GM19455 (cell line): ENCODE measurements at regions not wholly inside any gene's neighbourhood (a gene's known extent, or its start where the extent isn't known, plus 50 kb on each side); places are given as distances from the start of the nearest gene placed in this dataset.

Experiments used
- ATAC-seq: cut with Tn5 transposase; IDR thresholded peaks from one replicate; pipeline ENCODE4 v1.9.1; 2021; ENCODE audit not compliant: unreplicated experiment

DNA sequence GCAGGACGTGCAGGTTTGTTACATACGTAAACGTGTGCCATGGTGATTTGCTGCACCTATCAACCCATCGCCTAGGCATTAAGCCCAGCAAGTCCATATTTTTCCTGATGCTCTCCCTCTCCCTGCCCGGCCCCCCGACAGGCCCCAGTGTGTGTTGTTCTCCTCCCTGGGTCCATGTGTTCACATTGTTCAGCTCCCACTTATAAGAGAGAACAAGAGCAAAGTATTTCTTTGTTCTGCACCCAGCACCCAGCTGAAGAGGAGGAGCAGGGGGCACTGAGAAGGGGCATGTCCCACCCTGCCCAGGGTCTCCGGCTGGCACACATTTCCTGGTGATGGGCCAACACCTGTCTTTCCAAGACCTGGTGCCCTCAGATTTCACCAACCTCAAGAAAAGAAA, 251.1 kb upstream of the ARID1B start:
- no peak for ATAC-seq

DNA sequence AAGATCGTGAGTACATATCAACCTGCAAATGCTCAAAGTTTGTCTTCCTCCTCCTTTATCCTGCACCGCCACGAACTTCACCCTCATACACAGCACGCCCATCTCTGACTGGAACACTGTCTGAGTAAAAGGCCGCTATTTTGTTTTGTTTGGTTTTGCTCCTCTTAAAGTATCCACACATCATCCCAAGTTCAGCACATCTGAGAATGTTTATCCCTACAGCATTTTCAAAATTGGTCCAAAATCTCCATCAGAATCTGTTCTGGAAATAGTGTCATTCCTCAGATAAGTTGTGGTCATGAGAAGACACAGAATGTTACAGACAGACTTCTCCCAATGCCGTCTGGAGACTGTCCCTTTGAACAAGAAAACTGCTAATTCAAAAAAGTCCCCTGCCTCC, 251.6 kb upstream of the ARID1B start:
- ATAC-seq, result no peak

DNA sequence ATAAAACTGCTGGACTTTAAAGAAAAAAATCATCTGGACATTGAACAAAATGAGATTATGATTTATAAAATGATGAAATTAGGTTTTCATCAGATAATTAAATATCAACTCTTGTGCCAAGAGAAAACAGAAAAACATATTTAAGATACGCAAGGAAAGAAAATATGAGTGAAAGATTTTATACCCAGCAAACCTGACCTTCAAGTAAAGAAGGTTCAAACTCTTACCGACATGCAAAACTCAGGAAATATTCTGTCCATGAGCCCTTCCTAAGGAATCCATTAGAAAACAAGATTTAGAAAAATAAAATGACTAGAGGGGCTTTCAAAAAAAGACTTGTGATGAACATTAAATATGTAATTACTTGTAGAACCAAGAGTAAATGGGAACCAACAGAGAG, 257.2 kb upstream of the ARID1B start:
- ATAC-seq, result no peak

DNA sequence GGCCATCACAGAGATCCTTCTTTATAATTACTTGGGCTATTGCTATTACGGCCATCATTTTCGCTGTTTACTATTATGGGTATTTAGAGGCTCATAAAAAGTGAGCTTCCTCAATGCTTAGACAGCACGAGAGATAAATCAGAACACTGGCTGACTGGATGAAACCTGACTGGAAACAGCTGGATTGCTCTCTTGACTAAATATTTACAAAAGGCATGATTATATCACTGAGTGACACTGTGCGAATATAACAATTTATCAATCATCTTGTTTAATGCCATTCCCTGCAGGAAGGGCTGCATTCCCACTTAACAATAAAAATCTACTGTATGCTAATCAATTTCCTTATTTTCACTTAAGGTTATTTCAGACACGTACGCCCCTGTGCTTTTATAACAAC, 260.1 kb upstream of the ARID1B start:
- ATAC-seq, result no peak

DNA sequence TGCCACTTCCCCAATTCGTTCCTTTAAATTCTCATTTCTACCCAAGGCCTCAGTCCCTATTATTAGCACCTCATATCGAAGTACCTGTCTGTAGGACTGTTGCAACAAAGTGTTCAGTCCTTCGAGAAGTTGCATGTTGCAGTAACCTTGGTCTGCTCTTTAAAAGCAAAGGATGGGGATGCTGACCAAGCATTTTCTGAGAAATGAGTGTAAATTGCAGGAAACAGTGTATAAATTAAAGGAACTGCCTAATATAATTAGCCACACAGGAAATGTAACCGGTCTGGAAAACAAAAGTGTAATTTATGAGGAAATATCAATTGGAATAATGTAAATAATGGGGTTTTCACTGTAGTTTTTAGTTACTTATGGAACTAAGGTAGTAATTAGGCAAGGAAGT, 261.9 kb upstream of the ARID1B start:
- no peak for ATAC-seq

DNA sequence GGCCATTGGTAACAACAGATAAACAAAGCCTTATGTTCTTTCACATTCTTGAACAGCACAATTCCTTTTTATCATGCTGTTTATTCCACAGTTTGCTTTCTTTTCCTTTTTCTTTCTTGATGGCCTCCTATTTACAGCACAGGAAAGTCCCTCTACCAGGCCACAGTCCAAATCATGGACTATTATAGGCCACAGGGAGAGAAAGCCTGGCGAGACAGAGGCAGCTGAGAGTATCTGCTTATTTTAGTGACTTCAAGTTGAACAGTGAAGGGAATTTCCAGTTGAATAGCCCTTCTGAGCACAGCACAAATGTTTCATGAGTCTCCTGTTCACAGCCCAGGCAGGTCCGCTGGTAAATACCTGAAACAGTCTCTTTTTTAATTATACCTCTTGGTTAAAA, 263.7 kb upstream of the ARID1B start:
- ATAC-seq, result no peak

DNA sequence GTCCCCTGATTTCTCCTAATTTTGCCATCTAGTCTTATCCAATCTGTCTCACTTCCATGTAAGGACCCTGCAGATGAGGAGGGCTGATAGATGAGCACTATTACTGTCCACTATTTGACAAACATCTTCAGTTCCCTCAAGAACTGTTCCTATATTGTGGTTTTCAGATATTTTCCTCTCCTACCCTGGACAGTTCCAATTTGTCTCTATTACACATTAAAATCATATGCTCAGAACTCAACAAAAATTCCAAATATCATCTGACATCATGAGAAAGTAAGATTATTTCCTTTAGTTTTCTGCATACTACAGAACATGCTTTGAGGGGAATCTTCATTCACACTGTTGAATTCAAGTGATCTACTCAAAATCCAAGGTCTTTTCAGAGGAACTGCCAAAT, 265.6 kb upstream of the ARID1B start:
- no peak for ATAC-seq

DNA sequence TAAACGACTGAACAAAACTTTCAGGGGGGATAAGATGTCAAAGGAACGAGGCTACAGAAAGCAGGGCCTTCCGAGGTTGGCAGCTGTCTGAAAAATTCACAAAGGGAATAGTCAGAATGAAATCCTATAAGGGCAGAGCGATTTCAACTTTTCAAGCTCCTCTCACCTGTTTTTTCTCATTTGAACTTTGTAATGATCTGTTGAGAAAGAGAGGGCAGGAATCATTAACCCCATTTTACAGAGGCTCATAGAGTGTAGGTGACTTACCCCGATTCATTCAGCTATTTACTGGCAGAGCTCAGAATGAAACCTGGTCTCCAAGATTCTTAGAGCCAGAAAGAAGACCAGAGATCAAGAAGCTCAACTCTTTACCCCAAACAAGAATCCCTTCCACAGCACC, 266.1 kb upstream of the ARID1B start:
- no peak for ATAC-seq

DNA sequence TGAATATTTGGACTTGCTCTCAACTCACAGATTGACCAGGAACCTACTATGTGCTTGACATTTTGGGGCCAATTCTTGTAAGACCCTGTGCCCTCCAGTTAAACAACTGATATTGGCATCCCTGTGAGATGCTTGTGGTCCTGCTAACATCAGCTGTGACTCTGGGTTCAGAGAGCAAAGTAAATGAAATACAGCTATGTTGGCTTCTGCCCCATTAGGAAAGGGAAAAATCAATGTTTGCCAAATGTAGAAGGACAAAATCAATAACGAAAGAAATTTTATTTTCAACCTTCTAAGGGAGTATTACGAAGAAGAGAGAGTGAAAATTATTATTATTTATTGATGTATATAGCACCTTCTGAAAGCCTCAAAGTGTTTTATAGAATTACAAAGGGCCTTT, 266.9 kb upstream of the ARID1B start:
- no peak for ATAC-seq

DNA sequence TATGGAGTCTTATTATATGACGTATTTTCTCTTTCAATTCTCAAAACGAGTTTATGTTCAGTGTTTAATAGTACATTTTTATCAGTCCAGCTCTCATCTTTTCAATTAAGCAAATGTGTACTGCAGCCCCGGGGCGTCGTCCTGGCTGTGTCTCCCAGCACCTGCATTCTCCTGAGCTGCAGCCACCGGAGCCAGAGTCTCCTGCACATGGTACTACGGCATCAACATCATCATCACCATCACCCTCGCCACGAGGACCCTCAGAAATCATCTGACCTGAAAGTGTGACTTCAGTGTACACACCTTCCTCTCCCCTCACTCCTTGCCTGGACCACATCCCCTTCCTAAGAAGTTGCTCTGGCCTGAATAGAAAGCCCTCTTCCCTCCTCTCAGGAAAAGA, 267.7 kb upstream of the ARID1B start:
- no peak for ATAC-seq

DNA sequence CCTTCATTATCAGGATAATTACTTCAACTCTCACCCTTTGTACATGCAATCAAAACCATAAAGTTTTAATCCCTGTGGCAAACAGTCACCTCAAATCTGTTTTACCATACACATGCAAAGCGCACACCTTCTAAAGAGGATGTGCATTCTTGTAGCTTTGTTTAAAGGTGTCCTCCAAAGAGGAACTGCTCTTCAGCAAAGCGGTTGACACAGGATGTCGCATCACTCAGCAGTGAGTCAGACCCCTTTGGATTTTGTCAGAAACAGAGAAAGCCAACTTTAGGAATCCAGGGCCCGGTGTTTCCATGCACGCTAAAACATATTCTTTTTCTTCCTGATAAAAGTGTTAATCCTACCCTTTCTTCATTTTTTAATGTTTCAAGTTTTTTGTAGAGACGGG, 268.3 kb upstream of the ARID1B start:
- no peak for ATAC-seq

DNA sequence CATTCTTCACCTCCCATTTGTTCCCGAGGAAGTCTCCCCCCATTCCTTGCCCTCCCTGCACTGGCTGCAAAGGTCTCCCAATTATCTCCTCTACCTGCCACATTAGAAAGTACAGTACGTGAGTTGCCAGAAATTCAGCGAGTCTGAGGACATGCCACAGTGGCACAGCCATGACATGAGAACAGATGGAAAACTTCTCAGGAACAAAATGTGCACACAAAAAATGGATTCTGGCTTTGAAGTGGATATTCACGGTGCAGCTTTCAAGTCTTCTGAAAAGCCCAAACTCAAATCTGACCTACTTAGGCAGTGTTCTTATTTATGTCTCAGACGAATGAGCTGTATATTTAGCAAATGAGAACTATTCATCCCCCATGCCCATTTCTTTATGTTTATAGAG, 269.1 kb upstream of the ARID1B start:
- ATAC-seq, result no peak

DNA sequence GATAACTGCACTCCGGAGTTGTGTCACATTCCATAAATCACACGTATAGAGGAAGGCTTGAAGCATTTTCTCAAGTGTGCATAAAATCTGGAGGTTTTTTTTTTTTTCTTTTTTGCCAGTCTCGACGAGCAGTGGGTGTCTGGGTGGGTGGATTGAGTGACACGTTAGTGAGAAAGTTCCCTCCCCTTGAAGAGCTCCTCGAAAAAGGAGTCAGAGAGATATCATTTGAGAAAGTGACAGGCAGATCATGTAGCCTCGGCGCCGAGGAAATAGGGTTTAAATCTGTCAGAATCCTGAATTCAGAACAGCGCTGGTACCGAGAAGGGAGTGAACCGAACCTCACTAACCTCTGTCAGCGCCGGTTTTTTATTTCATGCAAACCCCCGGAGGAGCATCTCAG, 269.5 kb upstream of the ARID1B start:
- ATAC-seq, result no peak

DNA sequence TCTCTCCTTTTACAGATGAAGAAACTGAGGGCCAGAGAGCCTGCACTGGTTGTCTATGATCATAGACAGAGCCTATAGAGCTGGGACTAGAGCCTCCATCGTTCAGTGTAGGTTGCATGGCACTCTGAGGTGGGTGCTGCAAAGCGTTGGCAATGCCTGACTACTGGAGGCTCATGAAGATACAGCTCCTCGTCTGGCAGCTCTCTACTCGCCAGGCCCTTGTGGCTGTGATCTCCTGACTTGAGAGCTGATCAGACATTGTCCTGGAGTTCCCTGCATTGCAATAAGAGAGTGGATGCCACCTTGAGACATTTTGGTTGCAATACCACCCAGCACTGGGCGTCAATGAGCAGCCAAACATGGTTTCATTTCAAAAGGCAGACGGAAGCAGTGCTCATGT, 270.1 kb upstream of the ARID1B start:
- no peak for ATAC-seq

DNA sequence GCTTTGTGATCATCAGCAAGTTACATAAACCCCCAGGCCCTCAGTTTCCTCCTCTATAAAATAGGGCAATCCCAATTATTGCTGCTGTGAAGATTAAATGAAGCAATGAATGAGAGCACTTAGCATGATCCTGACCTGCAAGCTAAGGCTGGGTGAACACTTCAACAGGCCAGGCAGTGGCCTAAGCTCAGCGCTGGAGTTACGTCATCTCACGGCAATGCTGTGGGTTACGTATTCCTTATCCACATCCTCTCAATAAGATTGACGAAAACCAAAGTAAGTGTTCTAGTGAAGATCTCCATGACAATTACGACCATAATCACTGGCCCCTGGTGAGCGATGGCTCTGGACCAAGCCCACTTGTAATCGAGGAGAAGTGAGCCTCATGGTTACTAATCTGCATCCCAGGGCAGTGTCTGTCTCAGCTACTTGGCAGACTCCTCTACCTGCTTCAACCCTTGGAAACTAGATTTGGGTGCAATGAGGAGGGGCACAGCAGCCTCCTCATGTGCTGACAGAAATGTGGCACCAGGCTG, 274.1 kb upstream of the ARID1B start:
- ATAC-seq, result no peak

DNA sequence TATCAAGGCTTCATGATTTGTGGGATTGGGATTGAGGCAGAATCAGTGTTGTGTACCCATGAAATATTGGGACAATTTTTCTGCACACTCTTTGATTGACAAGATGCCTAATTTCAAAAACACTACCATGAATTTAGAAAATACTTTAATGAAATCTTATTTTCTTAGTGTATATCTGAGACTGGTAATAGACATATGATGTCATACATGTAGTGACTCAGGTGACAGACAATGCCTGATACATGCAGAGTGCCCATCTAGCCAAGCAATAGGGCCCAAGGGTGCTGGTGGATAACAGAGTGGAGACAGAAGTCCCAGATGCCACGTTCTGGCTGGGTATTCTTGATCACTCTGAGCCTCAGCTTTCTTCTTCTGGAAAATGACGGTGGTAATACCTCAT, 279.6 kb upstream of the ARID1B start:
- ATAC-seq, result no peak

DNA sequence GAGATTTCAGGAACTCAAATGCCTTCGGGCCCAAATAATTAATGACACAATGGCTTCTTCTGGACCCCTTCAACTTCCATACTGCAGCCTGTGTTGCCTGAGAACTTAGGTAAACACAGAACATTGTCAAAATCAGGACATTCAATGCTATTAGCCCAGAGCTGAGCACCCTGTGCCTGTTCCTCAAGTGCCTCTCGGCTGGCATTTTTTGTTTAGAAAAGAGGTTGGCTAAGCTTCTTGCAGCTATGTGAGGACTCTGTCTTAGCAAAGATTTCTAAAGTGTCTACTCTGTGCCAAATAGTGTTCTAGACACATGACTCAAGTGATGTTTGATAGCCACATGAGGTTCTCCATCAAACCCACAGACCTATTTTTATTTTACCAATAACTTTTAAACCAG, 289.3 kb upstream of the ARID1B start:
- no peak for ATAC-seq

DNA sequence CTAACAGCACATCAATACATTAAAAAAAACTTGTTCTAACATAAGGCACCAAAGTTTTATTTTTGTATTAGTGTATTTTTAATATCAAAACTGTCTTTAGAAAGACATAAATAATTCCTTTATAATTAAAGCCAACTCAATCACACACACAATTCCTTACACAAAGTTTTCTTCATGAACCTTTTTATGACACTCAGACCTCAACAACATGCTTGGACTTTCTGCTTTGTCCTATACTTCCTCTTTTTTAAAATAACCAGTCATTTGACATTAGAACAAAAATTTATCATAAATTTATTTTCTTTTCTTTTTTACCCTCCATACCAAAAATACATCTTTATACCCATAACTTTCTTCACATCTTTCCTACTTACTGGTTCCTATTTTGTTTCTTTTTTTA, 292.0 kb upstream of the ARID1B start:
- ATAC-seq, result no peak

DNA sequence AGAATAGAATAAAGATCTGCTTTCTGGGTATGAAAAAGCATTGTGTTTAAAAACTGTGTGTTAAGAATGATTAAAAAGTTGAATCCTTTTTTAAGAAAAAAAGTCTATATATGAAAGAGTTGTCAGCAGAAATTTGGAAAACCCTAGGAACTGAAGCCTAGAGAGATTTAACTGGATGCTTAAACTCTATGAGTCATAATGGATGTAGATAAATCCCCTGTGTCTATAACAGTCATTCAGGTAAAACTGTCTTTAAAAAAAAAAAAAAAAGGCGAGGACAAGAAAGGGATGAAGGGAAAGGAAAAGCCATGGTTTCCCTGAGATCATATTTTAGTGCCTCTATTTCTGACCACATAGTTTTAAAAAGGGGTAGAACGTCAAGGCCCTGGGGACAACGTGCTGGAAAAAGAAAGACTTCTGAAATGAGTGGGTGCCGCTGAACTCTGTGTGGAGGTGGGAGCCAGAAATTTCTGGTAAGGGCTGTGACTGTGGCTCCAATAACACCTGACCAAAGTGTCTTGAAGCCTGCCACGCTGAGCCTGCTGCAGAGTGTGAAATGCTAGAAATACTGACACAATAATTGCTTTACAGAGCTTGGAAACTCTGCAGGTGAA, 302.6 kb upstream of the ARID1B start:
- ATAC-seq, result no peak

DNA sequence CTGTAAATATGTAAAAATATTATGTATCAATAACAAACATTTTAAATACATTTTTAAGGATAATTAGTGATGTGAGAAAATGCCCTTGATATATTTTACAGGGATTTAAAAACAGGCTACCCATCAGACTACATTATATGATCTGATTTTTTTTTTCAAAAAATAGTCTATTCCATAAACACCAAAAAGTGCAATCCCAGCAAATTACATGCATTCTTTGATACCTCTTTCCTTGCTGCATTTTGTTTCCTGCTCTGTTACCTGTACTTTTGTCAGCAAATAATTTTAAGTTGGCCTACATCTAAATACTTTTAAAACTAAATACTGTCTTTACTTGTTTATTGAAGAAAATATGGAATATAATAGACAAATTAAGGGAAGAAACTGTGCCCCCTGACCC, 306.2 kb upstream of the ARID1B start:
- ATAC-seq, result no peak

DNA sequence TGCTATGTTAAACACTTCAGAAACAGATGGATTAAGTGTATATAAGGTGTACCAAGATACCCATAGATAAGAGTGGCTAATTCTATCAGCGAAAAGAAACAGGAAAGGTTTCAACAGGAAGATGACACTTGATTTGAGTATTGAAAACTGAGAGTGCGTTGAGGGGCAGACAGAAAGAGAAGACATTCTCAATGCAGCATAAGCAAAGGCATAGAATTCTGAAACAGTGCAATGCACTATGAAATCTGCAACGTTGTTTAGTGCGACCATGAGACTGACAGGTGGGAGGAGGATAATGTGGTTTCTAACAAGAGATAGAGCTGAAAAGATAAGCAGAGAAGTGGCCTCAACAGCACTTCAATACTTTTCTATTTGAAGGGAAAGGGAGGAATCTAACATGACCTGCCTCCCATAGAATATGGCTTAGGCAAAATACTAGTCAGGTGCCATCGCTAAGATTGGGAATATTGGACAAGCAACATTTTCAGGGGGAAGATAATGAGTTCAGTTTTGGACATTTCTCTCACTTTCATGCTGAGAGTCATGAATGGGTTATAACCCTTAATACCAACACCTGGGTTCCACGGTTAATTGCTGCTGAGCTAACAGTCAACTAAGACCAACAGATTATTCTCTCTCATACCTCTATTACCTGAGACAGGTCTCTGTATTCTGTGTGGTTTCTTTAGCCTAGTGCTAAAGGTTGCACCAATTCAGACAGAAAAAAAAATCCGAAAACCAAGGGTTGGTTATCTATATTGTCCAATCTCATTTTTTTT, 312.9 kb upstream of the ARID1B start:
- no peak for ATAC-seq

DNA sequence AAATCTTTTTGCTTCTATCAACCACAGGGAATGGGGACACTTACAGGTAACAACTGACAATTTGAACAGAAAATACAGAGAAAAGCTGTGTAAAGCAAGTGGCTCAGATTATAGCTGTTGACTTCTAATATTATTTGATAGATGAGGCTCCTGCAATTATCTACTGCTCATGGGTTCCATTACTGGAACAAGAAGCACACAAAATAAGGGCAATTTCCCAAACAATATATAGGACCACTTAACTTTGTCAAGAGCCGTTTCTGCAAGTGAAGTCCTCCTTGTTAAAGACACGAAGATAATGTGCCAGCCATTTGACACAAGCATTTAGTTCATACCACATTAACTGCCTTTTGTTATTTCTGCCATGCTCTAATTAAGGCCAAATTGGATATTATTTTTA, 315.5 kb upstream of the ARID1B start:
- no peak for ATAC-seq

DNA sequence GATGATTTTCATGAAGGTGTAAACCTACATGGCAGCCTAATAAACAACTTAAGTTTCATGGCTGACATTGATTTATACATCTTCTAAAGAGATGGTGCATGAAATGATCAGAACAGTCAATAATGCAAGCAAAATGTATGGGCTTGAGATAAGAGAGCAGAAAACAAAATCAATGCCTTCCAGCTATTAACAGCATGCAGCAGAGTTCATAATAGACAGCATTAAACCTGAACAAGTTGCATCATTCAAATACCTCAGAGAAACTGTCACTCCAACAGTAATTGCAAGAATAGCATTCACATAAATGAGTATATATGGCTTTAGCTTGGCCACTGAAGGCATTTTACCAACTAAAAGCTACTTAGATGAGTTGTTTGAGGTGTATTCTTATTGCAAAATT, 319.6 kb upstream of the ARID1B start:
- no peak for ATAC-seq
